ENCODE measurements at regions not wholly inside any gene's neighbourhood (a gene's known extent, or its start where the extent isn't known, plus 50 kb on each side); places are given as distances from the start of the nearest gene placed in this dataset.

DNA sequence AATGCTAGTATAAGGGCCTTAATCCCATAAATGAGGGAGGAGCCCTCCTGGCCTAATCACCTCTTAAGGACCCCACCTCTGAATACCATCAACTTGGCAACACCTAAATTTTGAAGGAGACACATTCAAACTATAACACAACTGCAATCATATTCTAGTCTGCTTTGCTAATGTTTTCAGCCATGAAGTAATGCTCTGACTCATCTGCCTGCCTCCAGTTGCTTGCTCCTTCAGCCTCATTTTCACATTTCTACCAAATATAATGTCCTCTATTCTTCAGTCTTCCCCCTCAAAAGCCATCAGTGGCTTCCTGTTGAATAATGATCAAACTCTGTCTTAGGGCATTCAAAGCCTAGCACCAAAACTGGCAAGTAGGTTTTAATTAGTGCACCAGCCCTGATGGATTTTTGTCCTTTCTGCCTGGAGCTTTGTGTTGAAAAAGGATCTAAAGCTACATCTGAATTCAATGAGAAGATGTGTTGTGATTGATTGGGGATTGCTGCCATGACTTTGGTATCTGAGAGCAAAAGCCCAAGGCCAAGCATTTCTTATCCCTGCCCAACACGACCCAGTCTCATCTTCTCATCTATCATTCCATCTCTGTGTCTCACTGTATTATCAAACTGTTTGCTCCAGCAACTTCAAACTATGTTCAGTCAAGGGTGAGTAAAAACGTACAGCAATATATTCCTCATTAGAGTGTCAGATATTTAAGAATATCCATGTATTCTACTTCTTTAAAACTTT, 140.8 kb upstream of the ELAC2 start:
- TF ChIP-seq, protein P1, sequence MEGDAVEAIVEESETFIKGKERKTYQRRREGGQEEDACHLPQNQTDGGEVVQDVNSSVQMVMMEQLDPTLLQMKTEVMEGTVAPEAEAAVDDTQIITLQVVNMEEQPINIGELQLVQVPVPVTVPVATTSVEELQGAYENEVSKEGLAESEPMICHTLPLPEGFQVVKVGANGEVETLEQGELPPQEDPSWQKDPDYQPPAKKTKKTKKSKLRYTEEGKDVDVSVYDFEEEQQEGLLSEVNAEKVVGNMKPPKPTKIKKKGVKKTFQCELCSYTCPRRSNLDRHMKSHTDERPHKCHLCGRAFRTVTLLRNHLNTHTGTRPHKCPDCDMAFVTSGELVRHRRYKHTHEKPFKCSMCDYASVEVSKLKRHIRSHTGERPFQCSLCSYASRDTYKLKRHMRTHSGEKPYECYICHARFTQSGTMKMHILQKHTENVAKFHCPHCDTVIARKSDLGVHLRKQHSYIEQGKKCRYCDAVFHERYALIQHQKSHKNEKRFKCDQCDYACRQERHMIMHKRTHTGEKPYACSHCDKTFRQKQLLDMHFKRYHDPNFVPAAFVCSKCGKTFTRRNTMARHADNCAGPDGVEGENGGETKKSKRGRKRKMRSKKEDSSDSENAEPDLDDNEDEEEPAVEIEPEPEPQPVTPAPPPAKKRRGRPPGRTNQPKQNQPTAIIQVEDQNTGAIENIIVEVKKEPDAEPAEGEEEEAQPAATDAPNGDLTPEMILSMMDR (IDR thresholded peaks at IDR 0.05) = no peak
- TF ChIP-seq POLR2A (IDR thresholded peaks at IDR 0.05) = no peak
- TF ChIP-seq EP300 (IDR thresholded peaks at IDR 0.05) = no peak

All from tibial nerve (tissue), 4 donors.